Neural progenitor cell (in vitro differentiated cells): ENCODE measurements at regions not wholly inside any gene's neighbourhood (a gene's known extent, or its start where the extent isn't known, plus 50 kb on each side); places are given as distances from the start of the nearest gene placed in this dataset.

Experiments used
- CTCF ChIP-seq: fragments of 200-600 bp; sonication (generic); IDR thresholded peaks from 2 replicates; pipeline ENCODE4 v1.5.1; 2017; ENCODE audit warnings: antibody characterized with exemption, mild to moderate bottlenecking
- EZH2 ChIP-seq: fragments of 200-600 bp; sonication (generic); IDR thresholded peaks from 2 replicates; pipeline ENCODE4 v1.6.1; 2017; ENCODE audit warnings: antibody characterized with exemption, mild to moderate bottlenecking, moderate library complexity
- EZH2phosphoT487 ChIP-seq: fragments of 200-600 bp; sonication (generic); IDR thresholded peaks from 2 replicates; pipeline ENCODE4 v1.6.1; 2017; ENCODE audit warnings: antibody characterized with exemption

- TF ChIP-seq CTCF (no peak), EZH2phosphoT487 (no peak), EZH2 (no peak)
Measured at GRCh38 chr14:101709962-101710931, 51.3 kb upstream of the PPP2R5C start.
